Esophagus (tissue), 2 donors: ENCODE measurements at regions not wholly inside any gene's neighbourhood (a gene's known extent, or its start where the extent isn't known, plus 50 kb on each side); places are given as distances from the start of the nearest gene placed in this dataset.
"Not testable (repeated sequence)": the region's sequence is repeated elsewhere in the genome, so short reads cannot be mapped to it uniquely, and the experiment has no call there.

Source experiments
- H3K27ac ChIP-seq, 2 donors: one replicate each; pipeline ENCODE4 v1.5.1; 2013; ENCODE audit warnings: low read depth in 2 of 2, mild to moderate bottlenecking in 2 of 2, inconsistent platforms in 1 of 2, low read length in 1 of 2, moderate library complexity in 1 of 2
- H3K27me3 ChIP-seq, 2 donors: one replicate each; pipeline ENCODE4 v1.6.1; 2013; ENCODE audit warnings: low read length in 2 of 2, control low read depth in 1 of 2, mild to moderate bottlenecking in 1 of 2; ENCODE audit not compliant: insufficient read depth in 2 of 2, control insufficient read depth in 1 of 2
- H3K36me3 ChIP-seq, 2 donors: one replicate each; pipeline ENCODE4 v1.6.1; 2013; ENCODE audit warnings: low read length in 1 of 2; ENCODE audit not compliant: control insufficient read depth in 2 of 2, insufficient read depth in 2 of 2
- H3K4me1 ChIP-seq, 2 donors: one replicate each; pipeline ENCODE4 v1.6.1; 2013; ENCODE audit warnings: low read length in 1 of 2; ENCODE audit not compliant: control insufficient read depth in 2 of 2, insufficient read depth in 2 of 2
- H3K4me3 ChIP-seq, 2 donors: one replicate each; pipeline ENCODE4 v1.5.1; 2013; ENCODE audit warnings: low read length in 2 of 2, mild to moderate bottlenecking in 2 of 2, low read depth in 1 of 2, moderate library complexity in 1 of 2
- H3K9me3 ChIP-seq, 2 donors: one replicate each; pipeline ENCODE4 v1.6.1; 2013; ENCODE audit warnings: mild to moderate bottlenecking in 2 of 2, low read depth in 1 of 2, low read length in 1 of 2, moderate library complexity in 1 of 2; ENCODE audit not compliant: control insufficient read depth in 2 of 2, insufficient read depth in 1 of 2
- WGBS, 2 donors: extraction: QIAGEN DNeasy Blood & Tissue Kit; methylation state at CpG; one replicate each; pipeline ENCODE4 v1.1.7; 2013; 5-methylcytosine and 5-hydroxymethylcytosine counted together
- donor health status: healthy with polysubstance abuse.
- donor health status: Bipolar disorder and iron deficiency.

GRCh38 chr5:92208265-92208664 is 825.1 kb upstream of the ARRDC3 start:
- Histone ChIP-seq H3K4me3 (no peak overlapping the region), H3K36me3 (no peaks in the 10 kb centered on the region), H3K27ac (no peak overlapping the region), H3K4me1 (no peaks in the 10 kb centered on the region), H3K9me3 (no peaks in the 10 kb centered on the region), H3K27me3 (no peaks in the 10 kb centered on the region)
- 85% methylated on average over 3 of the region's 3 CpGs for WGBS, 2 donors

GRCh38 chr5:92207151-92207550 is 824.0 kb upstream of the ARRDC3 start:
- Histone ChIP-seq H3K27ac (no peak overlapping the region), H3K4me1 (no peaks in the 10 kb centered on the region), H3K4me3 (no peak overlapping the region), H3K27me3 (no peaks in the 10 kb centered on the region), H3K36me3 (no peaks in the 10 kb centered on the region), H3K9me3 (no peaks in the 10 kb centered on the region)
- WGBS, 2 donors, result 26 to 39% methylated on average over 2 of the region's 2 CpGs

GRCh38 chr5:92206681-92207080 is 823.6 kb upstream of the ARRDC3 start:
- Histone ChIP-seq H3K9me3 (no peaks in the 10 kb centered on the region), H3K4me1 (no peaks in the 10 kb centered on the region), H3K4me3 (no peak overlapping the region), H3K36me3 (no peaks in the 10 kb centered on the region), H3K27me3 (no peaks in the 10 kb centered on the region), H3K27ac (no peak overlapping the region)
- WGBS, 2 donors, result 69 to 75% methylated on average over 5 of the region's 5 CpGs

- WGBS, 2 donors, result 90 to 93% methylated on average over 19 to 27 of the region's 27 CpGs
These were observed 815.9 kb upstream of the ARRDC3 start for GRCh38 chr5:92199035-92199434.

GRCh38 chr5:92181656-92182055 is 798.5 kb upstream of the ARRDC3 start:
- H3K9me3 ChIP-seq, result no peaks in the 10 kb centered on the region
- no peak overlapping the region for H3K27ac ChIP-seq
- H3K4me3 ChIP-seq, result no peak overlapping the region
- no peaks in the 10 kb centered on the region for H3K36me3 ChIP-seq
- no peaks in the 10 kb centered on the region for H3K27me3 ChIP-seq
- H3K4me1 ChIP-seq, result no peaks in the 10 kb centered on the region
- 65 to 81% methylated on average over 1 of the region's 1 CpG for WGBS, 2 donors

More at GRCh38 chr5:92199035-92199434, 815.9 kb upstream of the ARRDC3 start:
- H3K4me1 ChIP-seq, H3K9me3 ChIP-seq, H3K4me3 ChIP-seq, H3K27me3 ChIP-seq, H3K27ac ChIP-seq, H3K36me3 ChIP-seq: not testable (repeated sequence)

- H3K27ac ChIP-seq, result no peak overlapping the region
- no peaks in the 10 kb centered on the region for H3K27me3 ChIP-seq
- no peaks in the 10 kb centered on the region for H3K4me1 ChIP-seq
These were observed 797.3 kb upstream of the ARRDC3 start for GRCh38 chr5:92180391-92180790.

GRCh38 chr5:92179651-92180050 is 796.5 kb upstream of the ARRDC3 start:
- H3K36me3 ChIP-seq, result no peaks in the 10 kb centered on the region
- H3K27me3 ChIP-seq, result no peaks in the 10 kb centered on the region
- H3K4me3 ChIP-seq, result no peak overlapping the region
- H3K4me1 ChIP-seq, result no peaks in the 10 kb centered on the region
- H3K27ac ChIP-seq, result no peak overlapping the region
- 48 to 57% methylated on average over 1 of the region's 1 CpG for WGBS, 2 donors
- no peaks in the 10 kb centered on the region for H3K9me3 ChIP-seq

More at GRCh38 chr5:92180391-92180790, 797.3 kb upstream of the ARRDC3 start:
- Histone ChIP-seq H3K4me3 (no peak overlapping the region), H3K9me3 (no peaks in the 10 kb centered on the region), H3K36me3 (no peaks in the 10 kb centered on the region)

- no peak overlapping the region for H3K27ac ChIP-seq
- H3K36me3 ChIP-seq, result no peaks in the 10 kb centered on the region
- no peaks in the 10 kb centered on the region for H3K9me3 ChIP-seq
- no peak overlapping the region for H3K4me3 ChIP-seq
- H3K27me3 ChIP-seq, result no peaks in the 10 kb centered on the region
- 39 to 42% methylated on average over 1 of the region's 1 CpG for WGBS, 2 donors
- no peaks in the 10 kb centered on the region for H3K4me1 ChIP-seq
These were observed 794.9 kb upstream of the ARRDC3 start for GRCh38 chr5:92177926-92178487.

- Histone ChIP-seq H3K27ac (no peak overlapping the region), H3K9me3 (no peaks in the 10 kb centered on the region), H3K4me3 (no peak overlapping the region), H3K36me3 (no peaks in the 10 kb centered on the region), H3K4me1 (no peaks in the 10 kb centered on the region), H3K27me3 (no peaks in the 10 kb centered on the region)
- WGBS, 2 donors, result 67 to 81% methylated on average over 2 of the region's 2 CpGs
These were observed 780.8 kb upstream of the ARRDC3 start for GRCh38 chr5:92163906-92164305.

- Histone ChIP-seq H3K27me3 (no peaks in the 10 kb centered on the region), H3K27ac (no peak overlapping the region), H3K9me3 (no peaks in the 10 kb centered on the region), H3K4me3 (no peak overlapping the region), H3K36me3 (no peaks in the 10 kb centered on the region), H3K4me1 (no peaks in the 10 kb centered on the region)
- 72 to 73% methylated on average over 2 of the region's 2 CpGs for WGBS, 2 donors
These were observed 764.7 kb upstream of the ARRDC3 start for GRCh38 chr5:92147798-92148197.
